ENCODE measurements at regions not wholly inside any gene's neighbourhood (a gene's known extent, or its start where the extent isn't known, plus 50 kb on each side); places are given as distances from the start of the nearest gene placed in this dataset.

- Histone ChIP-seq H3K4me3 (ENCODE audit: low read depth, low read length) (no peak overlapping the region), H3K27me3 (ENCODE audit: control insufficient read depth, insufficient read depth, low read length) (no peaks in the 10 kb centered on the region), H3K36me3 (ENCODE audit: control insufficient read depth, insufficient read depth, low read length) (no peaks in the 10 kb centered on the region)
- DNase-seq (ENCODE audit: low read depth) = no peak
- CTCF ChIA-PET = no interaction called here
- TF ChIP-seq CTCF (IDR thresholded peaks at IDR 0.05; ENCODE audit: insufficient read depth, low read depth, low read length) = no peak
- POLR2A ChIA-PET = no interaction called here
These were observed 392.8 kb upstream of the KLF6 start for GRCh38 chr10:4177791-4178190.

- Histone ChIP-seq H3K36me3 (ENCODE audit: control insufficient read depth, insufficient read depth, low read length) (no peaks in the 10 kb centered on the region), H3K27me3 (ENCODE audit: control insufficient read depth, insufficient read depth, low read length) (no peaks in the 10 kb centered on the region), H3K4me3 (ENCODE audit: low read depth, low read length) (no peak overlapping the region)
- CTCF ChIA-PET = no interaction called here
- TF ChIP-seq CTCF (IDR thresholded peaks at IDR 0.05; ENCODE audit: insufficient read depth, low read depth, low read length) = no peak
- POLR2A ChIA-PET = no interaction called here
- DNase-seq (ENCODE audit: low read depth) = no peak
These were observed 391.7 kb upstream of the KLF6 start for GRCh38 chr10:4176500-4177281.

GRCh38 chr10:4174197-4174596 lies 389.2 kb upstream of the KLF6 start:
- ChIA-PET POLR2A (no interaction called here), CTCF (no interaction called here)
- no peak for DNase-seq (ENCODE audit: low read depth)
- Histone ChIP-seq H3K4me3 (ENCODE audit: low read depth, low read length) (no peak overlapping the region), H3K27me3 (ENCODE audit: control insufficient read depth, insufficient read depth, low read length) (no peaks in the 10 kb centered on the region), H3K36me3 (ENCODE audit: control insufficient read depth, insufficient read depth, low read length) (no peaks in the 10 kb centered on the region)
- peak; percentile 19; the same call in 1 of the 2 replicates for TF ChIP-seq CTCF (IDR thresholded peaks at IDR 0.05; ENCODE audit: insufficient read depth, low read depth, low read length)

GRCh38 chr10:4170633-4171314 lies 385.8 kb upstream of the KLF6 start:
- Histone ChIP-seq H3K36me3 (ENCODE audit: control insufficient read depth, insufficient read depth, low read length) (no peaks in the 10 kb centered on the region), H3K27me3 (ENCODE audit: control insufficient read depth, insufficient read depth, low read length) (no peaks in the 10 kb centered on the region), H3K4me3 (ENCODE audit: low read depth, low read length) (no peak overlapping the region)
- ChIA-PET POLR2A (no interaction called here), CTCF (no interaction called here)
- no peak for DNase-seq (ENCODE audit: low read depth)
- TF ChIP-seq CTCF (IDR thresholded peaks at IDR 0.05; ENCODE audit: insufficient read depth, low read depth, low read length) = no peak

GRCh38 chr10:4170181-4170580 lies 385.2 kb upstream of the KLF6 start:
- Histone ChIP-seq H3K27me3 (ENCODE audit: control insufficient read depth, insufficient read depth, low read length) (no peaks in the 10 kb centered on the region), H3K4me3 (ENCODE audit: low read depth, low read length) (no peak overlapping the region), H3K36me3 (ENCODE audit: control insufficient read depth, insufficient read depth, low read length) (no peaks in the 10 kb centered on the region)
- no peak for TF ChIP-seq CTCF (IDR thresholded peaks at IDR 0.05; ENCODE audit: insufficient read depth, low read depth, low read length)
- DNase-seq (ENCODE audit: low read depth) = no peak
- POLR2A ChIA-PET = no interaction called here
- CTCF ChIA-PET = interaction anchor here (0.7 kb wide), 1 partner anchor 15 kb away, joined by 3 read pairs; no protein-coding TSS in a partner anchor
